HEK293 (cell line): ENCODE measurements at regions not wholly inside any gene's neighbourhood (a gene's known extent, or its start where the extent isn't known, plus 50 kb on each side); places are given as distances from the start of the nearest gene placed in this dataset.

Source experiments
- ATF2 ChIP-seq: fragments of 450-650 bp; formaldehyde crosslinking; IDR thresholded peaks from 2 replicates; pipeline ENCODE4 v1.5.1; 2016; ENCODE audit warnings: missing biosample characterization, missing genetic modification characterization, low read depth
- BCL6B ChIP-seq: fragments of 450-650 bp; formaldehyde crosslinking; IDR thresholded peaks from 2 replicates; pipeline ENCODE4 v1.5.1; 2017; ENCODE audit warnings: missing biosample characterization, missing genetic modification characterization
- CTCF ChIP-seq: fragments of 450-650 bp; formaldehyde crosslinking; IDR thresholded peaks from 2 replicates; pipeline ENCODE4 v1.5.1; 2016; ENCODE audit warnings: missing biosample characterization, missing genetic modification characterization
- ZBTB21 ChIP-seq: fragments of 450-650 bp; formaldehyde crosslinking; IDR thresholded peaks from 2 replicates; pipeline ENCODE4 v1.5.1; 2017; ENCODE audit warnings: missing biosample characterization, missing genetic modification characterization
- ZBTB26 ChIP-seq: fragments of 450-650 bp; formaldehyde crosslinking; optimal IDR thresholded peaks from 2 replicates; pipeline ENCODE3; 2016; ENCODE audit warnings: missing biosample characterization, mild to moderate bottlenecking, missing genetic modification characterization
- ZEB2 ChIP-seq: fragments of 450-650 bp; formaldehyde crosslinking; IDR thresholded peaks from 2 replicates; pipeline ENCODE4 v1.5.1; 2016; ENCODE audit warnings: missing biosample characterization, missing genetic modification characterization
- ZNF292 ChIP-seq: fragments of 450-650 bp; formaldehyde crosslinking; IDR thresholded peaks from 2 replicates; pipeline ENCODE4 v1.5.1; 2016; ENCODE audit warnings: low read depth, missing biosample characterization, missing genetic modification characterization, borderline replicate concordance

- TF ChIP-seq CTCF (tag by site-specific recombination) (no peak), BCL6B (tag by site-specific recombination) (no peak), ZBTB26 (tag by site-specific recombination) (no peak), ZEB2 (tag by site-specific recombination) (no peak), ATF2 (no peak), ZBTB21 (no peak), ZNF292 (tag by site-specific recombination) (no peak)
These were observed 76.2 kb upstream of the GRXCR1 start for GRCh38 chr4:42816189-42816879.
